Natural killer cell (primary cell): ENCODE measurements at regions not wholly inside any gene's neighbourhood (a gene's known extent, or its start where the extent isn't known, plus 50 kb on each side); places are given as distances from the start of the nearest gene placed in this dataset.

Experiments
- ATAC-seq, 3 donors: fragments of 150-1000 bp in 2 of 3; fragments of 200-7000 bp in 1 of 3; cut with Tn5 transposase; 1 replicate in 1 of 3; 2 replicates in 2 of 3; pipeline ENCODE4 v1.10.0; 2021; ENCODE audit warnings: mild to moderate bottlenecking in 2 of 3, moderate library complexity in 2 of 3
- DNase-seq, 2 donors: peaks; one replicate each; pipeline versions ENCODE4 v3.0.0 to v3.0.0-alpha.2; 2013 to 2021; ENCODE audit warnings: mixed read lengths in 1 of 2
- H3K27ac ChIP-seq: one replicate; pipeline ENCODE4 v1.5.1; 2013; ENCODE audit warnings: mild to moderate bottlenecking, low read length
- H3K27me3 ChIP-seq: one replicate; pipeline ENCODE4 v1.6.1; 2013; ENCODE audit warnings: low read length; ENCODE audit not compliant: control insufficient read depth, insufficient read depth
- H3K36me3 ChIP-seq: one replicate; pipeline ENCODE4 v1.6.1; 2013; ENCODE audit warnings: low read length; ENCODE audit not compliant: control insufficient read depth, insufficient read depth
- H3K4me1 ChIP-seq: one replicate; pipeline ENCODE4 v1.6.1; 2013; ENCODE audit warnings: low read length; ENCODE audit not compliant: control insufficient read depth, insufficient read depth
- H3K4me3 ChIP-seq: one replicate; pipeline ENCODE4 v1.5.1; 2013; ENCODE audit warnings: low read length
- H3K9me3 ChIP-seq: one replicate; pipeline ENCODE4 v1.6.1; 2013; ENCODE audit warnings: low read length; ENCODE audit not compliant: control insufficient read depth, insufficient read depth
- H3K27ac Mint-ChIP-seq, 2 donors: one replicate each; pipeline ENCODE4 v1.8.0; 2022; ENCODE audit warnings: mild to moderate bottlenecking in 2 of 2, mixed read lengths in 2 of 2, moderate library complexity in 1 of 2
- H3K27me3 Mint-ChIP-seq, 2 donors: one replicate each; pipeline ENCODE4 v1.8.0; 2022; ENCODE audit warnings: low read depth in 2 of 2, mixed read lengths in 2 of 2
- H3K36me3 Mint-ChIP-seq: one replicate; pipeline ENCODE4 v1.8.0; 2022; ENCODE audit warnings: mixed read lengths
- H3K4me1 Mint-ChIP-seq, 2 donors: one replicate each; pipeline ENCODE4 v1.8.0; 2022; ENCODE audit warnings: mixed read lengths in 2 of 2
- H3K4me3 Mint-ChIP-seq: one replicate; pipeline ENCODE4 v1.8.0; 2022; ENCODE audit warnings: mild to moderate bottlenecking, moderate library complexity, mixed read lengths
- H3K9me3 Mint-ChIP-seq, 2 donors: one replicate each; pipeline ENCODE4 v1.8.0; 2022; ENCODE audit warnings: mixed read lengths in 2 of 2
- WGBS: methylation state at CpG from one replicate; pipeline ENCODE4 v1.1.7; 2013; ENCODE audit warnings: missing lambda C conversion rate; ENCODE audit not compliant: insufficient coverage; 5-methylcytosine and 5-hydroxymethylcytosine counted together
- intact Hi-C: fragments of 100-400 bp; cut with micrococcal nuclease; formaldehyde crosslinking; loops from one replicate; pipeline ENCODE4 v1.14.2; 2022
- TF ChIP-seq, protein P1 (sequence below): fragments of 200-600 bp; IDR thresholded peaks from one replicate; pipeline ENCODE4 v1.8.0; 2022; ENCODE audit warnings: antibody characterized with exemption

- Mint-ChIP-seq H3K27ac (no peak overlapping the region), H3K27me3 (peaks cover 16 to 34% of the 10 kb centered on the region in 2 donors), H3K36me3 (no peaks in the 10 kb centered on the region), H3K4me1 (no peaks in the 10 kb centered on the region), H3K9me3 (no peaks in the 10 kb centered on the region), H3K4me3 (no peak overlapping the region)
- Histone ChIP-seq H3K4me1 (no peaks in the 10 kb centered on the region), H3K36me3 (no peaks in the 10 kb centered on the region), H3K4me3 (no peak overlapping the region), H3K9me3 (no peaks in the 10 kb centered on the region), H3K27me3 (no peaks in the 10 kb centered on the region), H3K27ac (no peak overlapping the region)
- ATAC-seq = no peak
- intact Hi-C loops = no loop called here
- DNase-seq = no peak
- WGBS = 63% methylated on average over 3 of the region's 3 CpGs
- TF ChIP-seq, protein P1, sequence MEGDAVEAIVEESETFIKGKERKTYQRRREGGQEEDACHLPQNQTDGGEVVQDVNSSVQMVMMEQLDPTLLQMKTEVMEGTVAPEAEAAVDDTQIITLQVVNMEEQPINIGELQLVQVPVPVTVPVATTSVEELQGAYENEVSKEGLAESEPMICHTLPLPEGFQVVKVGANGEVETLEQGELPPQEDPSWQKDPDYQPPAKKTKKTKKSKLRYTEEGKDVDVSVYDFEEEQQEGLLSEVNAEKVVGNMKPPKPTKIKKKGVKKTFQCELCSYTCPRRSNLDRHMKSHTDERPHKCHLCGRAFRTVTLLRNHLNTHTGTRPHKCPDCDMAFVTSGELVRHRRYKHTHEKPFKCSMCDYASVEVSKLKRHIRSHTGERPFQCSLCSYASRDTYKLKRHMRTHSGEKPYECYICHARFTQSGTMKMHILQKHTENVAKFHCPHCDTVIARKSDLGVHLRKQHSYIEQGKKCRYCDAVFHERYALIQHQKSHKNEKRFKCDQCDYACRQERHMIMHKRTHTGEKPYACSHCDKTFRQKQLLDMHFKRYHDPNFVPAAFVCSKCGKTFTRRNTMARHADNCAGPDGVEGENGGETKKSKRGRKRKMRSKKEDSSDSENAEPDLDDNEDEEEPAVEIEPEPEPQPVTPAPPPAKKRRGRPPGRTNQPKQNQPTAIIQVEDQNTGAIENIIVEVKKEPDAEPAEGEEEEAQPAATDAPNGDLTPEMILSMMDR = no peak
Observed at GRCh38 chr12:97312570-97313135, 150.0 kb upstream of the RMST start.

- intact Hi-C loops = no loop called here
Observed at GRCh38 chr12:97313471-97314190, 149.0 kb upstream of the RMST start.

GRCh38 chr12:97316321-97316720, 146.3 kb upstream of the RMST start:
- Mint-ChIP-seq H3K9me3 (no peaks in the 10 kb centered on the region), H3K4me1 (no peaks in the 10 kb centered on the region), H3K36me3 (no peaks in the 10 kb centered on the region), H3K4me3 (no peak overlapping the region), H3K27me3 (peaks cover 15 to 30% of the 10 kb centered on the region in 2 donors), H3K27ac (no peak overlapping the region)
- no peaks in the 10 kb centered on the region for H3K9me3 ChIP-seq
- TF ChIP-seq, protein P1 = no peak
- 76% methylated on average over 2 of the region's 2 CpGs for WGBS
- no peak overlapping the region for H3K4me3 ChIP-seq
- no peak for DNase-seq
- H3K27ac ChIP-seq = no peak overlapping the region
- no peaks in the 10 kb centered on the region for H3K36me3 ChIP-seq
- H3K27me3 ChIP-seq = no peaks in the 10 kb centered on the region
- intact Hi-C loops = no loop called here
- no peak for ATAC-seq
- H3K4me1 ChIP-seq = no peaks in the 10 kb centered on the region

More at GRCh38 chr12:97313471-97314190, 149.0 kb upstream of the RMST start:
- H3K9me3 ChIP-seq = no peaks in the 10 kb centered on the region
- no peak overlapping the region for H3K4me3 ChIP-seq
- TF ChIP-seq, protein P1 = no peak
- Mint-ChIP-seq H3K27me3 (peaks cover 16 to 34% of the 10 kb centered on the region in 2 donors), H3K27ac (no peak overlapping the region), H3K4me3 (no peak overlapping the region), H3K36me3 (no peaks in the 10 kb centered on the region), H3K4me1 (no peaks in the 10 kb centered on the region), H3K9me3 (no peaks in the 10 kb centered on the region)
- H3K4me1 ChIP-seq = no peaks in the 10 kb centered on the region
- 51% methylated on average over 2 of the region's 2 CpGs for WGBS
- H3K36me3 ChIP-seq = no peaks in the 10 kb centered on the region
- no peak for ATAC-seq
- DNase-seq = no peak
- no peaks in the 10 kb centered on the region for H3K27me3 ChIP-seq
- no peak overlapping the region for H3K27ac ChIP-seq
